ENCODE measurements at regions not wholly inside any gene's neighbourhood (a gene's known extent, or its start where the extent isn't known, plus 50 kb on each side); places are given as distances from the start of the nearest gene placed in this dataset.

DNA sequence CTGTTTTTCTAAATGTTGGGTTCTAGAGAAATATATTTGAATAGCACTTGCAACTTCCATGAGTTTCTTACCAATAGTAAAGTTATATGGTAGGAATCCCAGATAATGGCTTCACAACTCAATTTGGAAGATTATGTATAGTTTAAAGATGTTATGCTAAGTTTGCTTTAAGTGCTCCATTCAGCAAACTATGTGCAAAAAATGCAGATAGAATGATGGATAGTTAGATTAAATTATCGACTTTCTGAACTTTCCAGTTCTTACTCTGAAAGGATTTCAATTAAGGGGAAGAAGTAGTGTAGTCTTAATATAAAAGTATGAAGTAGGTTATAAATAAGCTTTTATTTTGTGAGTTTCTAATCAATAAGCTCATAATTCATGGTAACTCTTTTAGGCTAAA, 60.7 kb upstream of the NFKB1 start:
- Histone ChIP-seq H3K9me3 (ENCODE audit: control insufficient read depth, insufficient read depth, low read depth, low read length) (no peaks in the 10 kb centered on the region), H3K36me3 (ENCODE audit: control insufficient read depth, insufficient read depth, low read length) (no peaks in the 10 kb centered on the region), H3K27ac (ENCODE audit: low read length) (no peak overlapping the region), H3K4me1 (ENCODE audit: control insufficient read depth, insufficient read depth, low read length) (no peaks in the 10 kb centered on the region), H3K27me3 (ENCODE audit: control insufficient read depth, insufficient read depth, low read length) (no peaks in the 10 kb centered on the region), H3K4me3 (ENCODE audit: low read depth in 2 of 2, low read length in 2 of 2) (no peak overlapping the region)
- ChIA-PET CTCF (no interaction called here), POLR2A (no interaction called here)
- intact Hi-C loops (cut with micrococcal nuclease; ENCODE audit: unreplicated experiment), result loop anchor here (10.0 kb wide), 1 partner anchor 174 kb away; no protein-coding TSS in a partner anchor
- ATAC-seq, result no peak
- in situ Hi-C loops (cut with HindIII; ENCODE audit: low pct_unique_long_range_greater_than_20kb, low sequenced_read_pairs), result no loop called here
- no peak for DNase-seq (ENCODE audit: low read depth, low spot score)
- TF ChIP-seq POLR2AphosphoS5 (IDR thresholded peaks at IDR 0.05; ENCODE audit: low read depth, low read length) (no peak), REST (IDR thresholded peaks at IDR 0.05; ENCODE audit: insufficient read depth in 1 of 2, low read depth in 2 of 2, low read length in 1 of 2) (no peak), TCF7L2 (IDR thresholded peaks at IDR 0.05; ENCODE audit: low read depth, low read length) (no peak), SIN3A (IDR thresholded peaks at IDR 0.05; ENCODE audit: borderline replicate concordance, insufficient read depth, low read depth, low read length) (no peak)
- TF ChIP-seq, protein P1, sequence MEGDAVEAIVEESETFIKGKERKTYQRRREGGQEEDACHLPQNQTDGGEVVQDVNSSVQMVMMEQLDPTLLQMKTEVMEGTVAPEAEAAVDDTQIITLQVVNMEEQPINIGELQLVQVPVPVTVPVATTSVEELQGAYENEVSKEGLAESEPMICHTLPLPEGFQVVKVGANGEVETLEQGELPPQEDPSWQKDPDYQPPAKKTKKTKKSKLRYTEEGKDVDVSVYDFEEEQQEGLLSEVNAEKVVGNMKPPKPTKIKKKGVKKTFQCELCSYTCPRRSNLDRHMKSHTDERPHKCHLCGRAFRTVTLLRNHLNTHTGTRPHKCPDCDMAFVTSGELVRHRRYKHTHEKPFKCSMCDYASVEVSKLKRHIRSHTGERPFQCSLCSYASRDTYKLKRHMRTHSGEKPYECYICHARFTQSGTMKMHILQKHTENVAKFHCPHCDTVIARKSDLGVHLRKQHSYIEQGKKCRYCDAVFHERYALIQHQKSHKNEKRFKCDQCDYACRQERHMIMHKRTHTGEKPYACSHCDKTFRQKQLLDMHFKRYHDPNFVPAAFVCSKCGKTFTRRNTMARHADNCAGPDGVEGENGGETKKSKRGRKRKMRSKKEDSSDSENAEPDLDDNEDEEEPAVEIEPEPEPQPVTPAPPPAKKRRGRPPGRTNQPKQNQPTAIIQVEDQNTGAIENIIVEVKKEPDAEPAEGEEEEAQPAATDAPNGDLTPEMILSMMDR (IDR thresholded peaks at IDR 0.05), result no peak
- no TSS peak for BruUV-seq (replicated peaks)

- in situ Hi-C loops (cut with HindIII; ENCODE audit: low pct_unique_long_range_greater_than_20kb, low sequenced_read_pairs) (no loop called here), intact Hi-C loops (cut with micrococcal nuclease; ENCODE audit: unreplicated experiment) (loop anchor here (10.0 kb wide), 1 partner anchor 173 kb away; no protein-coding TSS in a partner anchor)
- Histone ChIP-seq H3K4me1 (ENCODE audit: control insufficient read depth, insufficient read depth, low read length) (no peaks in the 10 kb centered on the region), H3K36me3 (ENCODE audit: control insufficient read depth, insufficient read depth, low read length) (no peaks in the 10 kb centered on the region), H3K9me3 (ENCODE audit: control insufficient read depth, insufficient read depth, low read depth, low read length) (no peaks in the 10 kb centered on the region), H3K27me3 (ENCODE audit: control insufficient read depth, insufficient read depth, low read length) (no peaks in the 10 kb centered on the region), H3K4me3 (ENCODE audit: low read depth in 2 of 2, low read length in 2 of 2) (no peak overlapping the region), H3K27ac (ENCODE audit: low read length) (no peak overlapping the region)
- no TSS peak for BruUV-seq (replicated peaks)
- ChIA-PET CTCF (interaction anchor here (0.6 kb wide), 1 partner anchor 183 kb away, joined by 3 read pairs; no protein-coding TSS in a partner anchor), POLR2A (interaction anchor here (0.5 kb wide), 1 partner anchor 1144 kb away, joined by 4 read pairs; no protein-coding TSS in a partner anchor)
- TF ChIP-seq POLR2AphosphoS5 (IDR thresholded peaks at IDR 0.05; ENCODE audit: low read depth, low read length) (no peak), REST (IDR thresholded peaks at IDR 0.05; ENCODE audit: insufficient read depth in 1 of 2, low read depth in 2 of 2, low read length in 1 of 2) (no peak), TCF7L2 (IDR thresholded peaks at IDR 0.05; ENCODE audit: low read depth, low read length) (no peak), SIN3A (IDR thresholded peaks at IDR 0.05; ENCODE audit: borderline replicate concordance, insufficient read depth, low read depth, low read length) (no peak)
- TF ChIP-seq, protein P1 (IDR thresholded peaks at IDR 0.05), result no peak
- DNase-seq (ENCODE audit: low read depth, low spot score), result no peak
- ATAC-seq, result no peak
Observed at GRCh38 chr4:102441978-102442911, 58.9 kb upstream of the NFKB1 start.
